GM19328 (cell line): ENCODE measurements at regions not wholly inside any gene's neighbourhood (a gene's known extent, or its start where the extent isn't known, plus 50 kb on each side); places are given as distances from the start of the nearest gene placed in this dataset.

ENCODE experiments used
- ATAC-seq: cut with Tn5 transposase; IDR thresholded peaks from one replicate; pipeline ENCODE4 v1.9.1; 2021; ENCODE audit warnings: mild to moderate bottlenecking, moderate library complexity; ENCODE audit not compliant: unreplicated experiment

DNA sequence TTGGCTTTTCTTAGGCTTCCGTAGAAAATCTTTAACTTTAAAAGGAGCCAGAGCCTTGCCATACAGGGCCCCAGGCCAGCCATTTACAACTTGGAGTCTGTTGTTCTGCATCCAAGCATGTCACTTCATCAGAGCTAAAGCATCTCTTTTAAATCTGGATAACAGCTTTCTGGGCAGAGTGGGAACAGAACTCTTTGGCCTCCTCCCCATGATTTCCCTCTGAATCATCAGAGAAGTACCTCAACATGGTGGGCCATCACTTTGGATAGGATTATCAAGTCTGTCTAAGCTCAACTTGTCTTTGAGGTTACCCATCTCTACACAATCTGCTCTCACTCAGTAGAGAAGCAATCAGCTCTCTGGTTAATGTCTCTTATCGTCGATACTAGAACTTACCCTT, 170.9 kb downstream of the SLC6A15 start:
- no peak for ATAC-seq

DNA sequence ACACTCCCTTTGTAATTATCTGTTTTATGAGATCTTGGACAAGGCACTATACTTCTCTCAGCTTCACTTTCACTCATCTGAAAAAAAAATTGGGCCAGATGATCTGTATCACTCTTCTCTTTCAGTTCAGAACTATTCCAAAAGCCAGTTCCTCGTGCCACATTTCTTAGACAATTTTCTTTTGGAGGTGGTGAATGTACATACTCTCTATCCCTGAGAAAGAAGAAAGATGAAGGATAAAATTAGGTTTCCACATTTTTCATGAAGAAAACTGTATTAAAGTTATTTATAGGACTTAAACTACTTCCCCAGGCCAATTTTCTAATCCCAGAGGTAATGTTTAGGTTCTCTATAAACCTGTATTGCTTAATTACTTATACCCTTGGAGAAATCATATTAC, 171.6 kb downstream of the SLC6A15 start:
- ATAC-seq, result no peak

DNA sequence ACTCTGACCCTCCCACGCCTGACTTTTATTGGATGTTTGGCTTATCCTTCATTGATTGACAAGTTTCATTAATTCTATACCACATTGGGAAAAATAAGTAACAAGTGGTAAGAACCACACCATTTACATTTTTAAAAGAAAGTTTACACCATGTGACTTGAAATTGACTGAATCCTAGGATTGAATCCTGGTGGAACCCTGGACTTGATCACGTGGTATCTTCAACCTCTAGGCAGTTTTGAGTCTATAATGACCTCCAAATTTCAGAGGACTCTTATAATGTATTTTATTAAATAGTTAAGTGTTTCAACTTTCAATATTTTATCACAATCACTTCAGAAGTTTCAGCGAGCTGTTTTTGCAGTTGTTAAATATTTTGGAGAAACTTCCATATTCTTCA, 172.0 kb downstream of the SLC6A15 start:
- no peak for ATAC-seq

DNA sequence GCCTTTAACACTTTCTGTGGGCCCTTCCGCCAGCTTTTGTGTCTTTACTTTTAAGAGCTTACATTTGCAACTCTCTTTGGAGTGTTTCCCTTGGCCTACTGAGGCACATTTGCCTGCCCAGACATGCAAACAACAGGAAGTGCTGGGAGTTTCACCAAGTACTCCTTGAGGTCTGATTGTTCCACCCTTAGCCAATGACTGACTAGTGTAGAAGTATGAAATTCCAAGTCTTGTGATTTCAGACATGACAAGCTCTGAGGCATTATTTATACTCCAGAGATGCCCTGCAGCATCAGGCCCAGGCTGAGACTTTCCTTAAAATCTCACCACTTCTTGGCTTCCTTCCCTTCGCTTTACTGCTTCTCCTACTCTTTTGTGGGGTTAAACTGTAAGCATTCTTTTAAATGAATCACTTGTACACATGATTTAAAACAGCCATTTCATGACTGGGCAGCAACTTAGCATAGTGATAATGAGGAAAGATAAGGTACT, 174.1 kb downstream of the SLC6A15 start:
- no peak for ATAC-seq

DNA sequence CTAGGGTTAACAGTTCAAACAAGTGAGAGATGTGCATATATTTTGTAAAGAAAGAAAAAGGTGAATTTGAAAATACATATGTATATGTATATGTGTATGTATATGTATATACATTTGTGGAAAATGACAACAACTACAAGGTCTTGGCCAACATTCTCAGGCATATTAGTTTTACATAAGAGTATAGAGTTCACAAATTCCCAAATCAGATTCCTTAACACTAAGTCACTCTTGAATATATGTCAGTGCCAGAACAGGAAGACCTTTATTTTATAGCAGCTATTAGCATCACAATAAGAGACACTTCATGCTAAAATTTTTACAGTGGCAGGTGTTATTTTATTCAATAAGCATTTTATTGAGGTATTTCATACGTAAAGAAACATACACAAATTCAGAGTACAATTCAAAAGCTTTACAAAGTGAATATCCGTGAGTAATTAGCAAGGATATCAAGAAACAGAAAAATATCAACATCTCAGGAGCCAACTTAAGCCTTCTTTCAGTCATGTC, 179.7 kb downstream of the SLC6A15 start:
- ATAC-seq, result no peak

DNA sequence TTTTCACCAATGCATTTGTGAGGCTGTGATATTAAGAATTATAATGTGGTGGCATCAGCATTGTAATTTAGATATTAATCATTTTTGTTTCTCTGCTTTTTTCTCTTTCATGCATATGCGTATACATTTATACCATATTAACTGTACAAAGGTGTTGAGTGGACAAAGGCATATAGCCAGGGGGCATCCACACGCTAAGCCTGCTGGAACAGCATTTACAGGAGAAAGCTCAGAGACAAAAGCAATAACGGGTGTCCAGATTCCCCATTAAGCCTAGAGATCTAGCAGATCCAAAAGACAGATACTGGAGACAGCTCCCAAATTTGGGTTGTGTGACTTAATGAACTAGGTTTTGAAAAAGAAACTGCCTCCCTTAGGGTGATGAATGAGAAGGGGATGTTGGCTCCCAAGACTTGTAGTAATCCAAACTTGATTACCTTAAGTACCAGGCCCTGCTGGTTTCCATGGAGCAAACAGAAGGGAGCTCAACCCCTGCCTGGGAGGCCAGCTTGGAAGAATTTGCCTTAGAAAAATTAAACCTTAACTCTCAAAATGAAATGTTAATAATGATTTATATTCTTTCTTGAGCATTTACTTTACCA, 181.9 kb downstream of the SLC6A15 start:
- no peak for ATAC-seq

DNA sequence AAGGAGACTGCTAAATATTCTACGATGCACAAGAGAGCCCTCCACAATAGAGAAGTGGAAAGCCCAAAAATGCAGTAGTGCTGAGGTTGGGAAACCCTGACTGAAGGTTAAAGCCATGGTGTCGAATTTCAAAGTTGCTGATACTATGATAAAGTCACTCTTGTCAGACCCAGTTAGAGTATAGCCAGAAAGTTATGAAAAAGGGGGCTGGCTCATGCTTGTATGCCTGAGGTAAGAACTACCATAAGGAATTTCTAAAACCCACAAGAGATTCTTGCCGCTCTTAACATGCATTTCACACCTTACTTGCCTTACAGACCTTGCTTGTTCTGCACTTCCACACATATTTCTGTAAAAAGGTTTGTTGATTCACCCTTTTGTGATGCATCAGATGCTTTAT, 184.6 kb downstream of the SLC6A15 start:
- ATAC-seq, result no peak

DNA sequence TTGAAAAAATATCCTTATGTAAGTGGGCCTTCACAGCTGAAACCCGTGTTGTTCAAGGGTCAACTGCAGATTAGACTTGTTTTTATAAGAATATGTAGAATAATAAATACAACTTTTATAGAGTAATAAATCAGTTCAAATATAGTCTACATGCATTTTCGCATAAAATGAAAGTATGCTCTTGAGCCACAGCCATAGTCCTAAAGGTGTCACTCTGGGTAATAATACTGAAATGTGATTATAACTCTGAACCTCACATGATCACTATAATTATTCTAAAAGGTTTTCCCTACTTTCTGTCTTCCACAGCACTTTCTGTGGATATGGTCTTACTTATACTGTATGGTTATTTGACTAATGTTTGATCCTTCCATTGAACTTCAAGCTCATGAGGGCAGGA, 185.8 kb downstream of the SLC6A15 start:
- no peak for ATAC-seq

DNA sequence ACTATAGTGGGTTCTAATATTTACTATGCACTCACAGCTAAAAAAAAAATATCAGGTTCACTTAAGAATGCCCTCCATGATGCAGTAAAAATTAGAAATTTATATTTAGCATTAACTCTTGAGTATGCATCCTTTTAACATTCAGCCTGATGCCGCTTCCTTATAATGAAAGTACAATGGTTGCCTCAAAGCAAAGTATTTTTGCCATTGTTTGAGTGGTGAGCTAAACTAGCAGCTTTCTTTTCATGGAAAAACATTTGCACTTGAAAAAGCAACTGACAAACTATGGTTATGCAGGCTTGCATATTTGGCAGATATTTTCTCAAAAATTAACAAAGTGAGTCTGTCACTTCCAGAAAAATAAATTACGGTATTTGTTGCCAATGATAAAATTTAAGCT, 188.6 kb downstream of the SLC6A15 start:
- ATAC-seq, result no peak

DNA sequence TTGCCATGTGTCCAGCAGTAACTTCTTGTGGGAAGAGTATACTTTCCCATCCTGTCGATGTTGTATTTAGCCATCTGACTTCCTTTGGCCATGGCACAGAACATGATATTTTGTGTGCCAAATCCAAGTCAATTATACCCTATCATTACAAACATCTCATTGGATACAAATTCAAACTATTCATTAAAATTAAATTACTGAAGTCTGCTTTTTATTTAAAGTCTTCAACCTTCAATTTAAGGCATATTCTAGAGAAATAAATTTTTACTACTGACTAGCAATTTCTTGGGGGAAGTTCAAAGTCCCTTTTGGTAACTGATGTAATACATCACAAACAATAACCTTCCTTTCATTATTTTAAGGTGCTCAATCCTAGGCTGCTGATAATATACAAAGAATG, 192.6 kb downstream of the SLC6A15 start:
- ATAC-seq, result no peak

DNA sequence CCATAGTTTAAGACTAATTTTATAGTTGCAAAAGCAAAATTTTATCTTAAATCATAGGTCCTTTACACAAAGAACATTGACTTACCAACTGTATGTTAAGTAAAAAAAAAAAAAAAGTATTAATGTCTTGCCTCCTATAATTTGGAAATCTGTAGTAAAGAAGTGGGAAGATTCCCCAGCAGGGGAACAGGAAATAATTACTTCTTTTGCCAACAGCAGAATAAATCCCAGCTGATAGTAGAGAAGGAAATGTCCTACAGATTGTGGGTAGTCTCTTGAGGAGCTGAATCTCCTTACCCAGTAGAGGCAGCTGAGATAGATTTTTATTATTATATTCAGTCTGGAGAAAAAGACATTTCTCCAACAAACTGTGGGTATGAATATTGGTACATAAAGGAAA, 193.7 kb downstream of the SLC6A15 start:
- no peak for ATAC-seq

DNA sequence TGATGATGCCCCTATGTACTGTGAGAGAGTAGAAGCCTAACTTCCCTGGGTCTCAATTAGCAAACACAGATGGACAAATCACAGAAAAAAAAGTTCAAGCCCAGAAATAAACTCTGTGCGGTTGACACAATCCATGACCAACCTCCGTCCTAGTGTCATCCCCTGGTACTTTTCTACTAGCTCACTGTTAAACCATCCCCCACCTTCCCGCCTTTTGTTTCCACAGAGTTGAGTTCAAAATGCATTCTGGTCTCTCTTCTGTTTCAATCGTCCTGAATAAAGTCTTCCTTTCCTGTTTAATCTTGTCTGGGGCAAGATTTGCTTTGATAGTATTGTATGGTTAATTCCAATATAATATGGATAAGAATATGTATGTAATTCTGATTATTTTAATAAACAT, 199.9 kb downstream of the SLC6A15 start:
- no peak for ATAC-seq

DNA sequence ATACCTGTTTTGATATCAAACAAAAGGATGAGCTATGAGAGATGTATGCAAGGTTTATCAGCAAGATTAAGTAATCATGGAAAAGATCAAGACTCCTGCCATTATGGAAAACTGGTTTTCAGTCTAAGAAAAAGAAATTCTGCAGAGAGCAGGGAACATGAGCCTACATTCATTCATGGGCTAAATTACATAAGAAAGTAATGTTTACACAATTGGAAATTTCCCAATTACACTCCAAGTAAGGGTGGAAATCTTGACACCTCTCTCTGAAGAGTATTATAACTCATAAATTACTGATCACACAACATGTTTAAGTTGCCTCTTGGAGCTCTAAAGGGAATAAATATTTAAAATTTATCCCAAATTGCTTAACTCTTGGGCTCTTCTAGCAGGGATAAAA, 206.2 kb downstream of the SLC6A15 start:
- ATAC-seq, result no peak

DNA sequence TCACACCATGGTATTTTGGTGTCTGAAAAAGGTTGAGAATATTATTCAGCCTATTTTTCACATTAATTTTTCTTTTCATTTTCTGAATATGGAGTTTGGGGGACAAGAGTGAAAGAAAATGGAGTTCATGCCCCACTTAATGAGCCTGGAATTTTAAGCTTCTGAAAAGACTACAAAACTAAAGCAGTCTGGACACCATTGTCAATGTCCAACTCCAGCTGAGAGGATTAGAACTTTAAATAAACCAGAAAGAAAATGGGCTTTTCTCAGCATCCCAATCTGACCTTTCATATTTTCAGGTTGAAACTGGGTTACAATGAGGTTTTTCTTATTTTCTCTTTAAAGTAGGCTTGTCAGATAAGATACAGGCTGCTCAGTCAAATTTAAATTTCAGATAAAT, 207.7 kb downstream of the SLC6A15 start:
- no peak for ATAC-seq

DNA sequence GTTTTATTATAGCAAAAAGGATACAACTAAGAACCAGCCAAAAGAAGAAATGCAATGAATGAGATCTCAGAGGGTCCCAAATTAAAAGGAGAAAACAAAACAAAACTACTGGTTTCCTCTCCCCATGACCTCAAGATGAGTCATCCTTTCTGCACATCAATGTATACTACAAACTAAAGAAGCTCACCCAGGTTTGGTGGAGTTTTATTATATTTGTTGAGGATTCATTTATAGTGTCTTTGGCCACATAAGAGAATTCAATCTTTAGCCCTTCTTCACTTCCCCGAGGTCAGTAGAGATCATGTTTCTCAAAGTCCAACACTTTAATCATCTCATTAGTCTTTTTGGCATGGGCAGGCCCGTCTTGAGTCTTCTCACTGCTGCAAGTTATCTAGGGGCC, 210.6 kb downstream of the SLC6A15 start:
- ATAC-seq, result no peak

DNA sequence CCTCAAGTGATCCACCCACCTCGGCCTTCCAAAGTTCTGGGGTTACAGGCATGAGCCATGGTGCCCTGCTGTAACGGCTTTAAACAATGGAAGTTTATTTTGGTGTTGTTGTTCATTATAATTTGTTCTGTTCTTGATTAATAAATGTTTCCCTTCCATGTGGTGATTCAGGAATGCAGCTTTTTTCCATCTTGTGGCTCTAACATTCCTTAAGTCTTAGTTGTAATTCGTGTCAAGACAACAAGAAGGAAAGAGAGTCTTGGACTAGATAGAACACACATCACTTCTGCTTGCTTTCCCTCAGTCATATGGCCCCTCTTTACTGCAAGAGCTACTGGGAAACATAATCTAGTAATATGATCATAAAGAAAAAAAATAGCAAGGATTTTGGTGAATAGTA, 211.6 kb downstream of the SLC6A15 start:
- ATAC-seq, result no peak

DNA sequence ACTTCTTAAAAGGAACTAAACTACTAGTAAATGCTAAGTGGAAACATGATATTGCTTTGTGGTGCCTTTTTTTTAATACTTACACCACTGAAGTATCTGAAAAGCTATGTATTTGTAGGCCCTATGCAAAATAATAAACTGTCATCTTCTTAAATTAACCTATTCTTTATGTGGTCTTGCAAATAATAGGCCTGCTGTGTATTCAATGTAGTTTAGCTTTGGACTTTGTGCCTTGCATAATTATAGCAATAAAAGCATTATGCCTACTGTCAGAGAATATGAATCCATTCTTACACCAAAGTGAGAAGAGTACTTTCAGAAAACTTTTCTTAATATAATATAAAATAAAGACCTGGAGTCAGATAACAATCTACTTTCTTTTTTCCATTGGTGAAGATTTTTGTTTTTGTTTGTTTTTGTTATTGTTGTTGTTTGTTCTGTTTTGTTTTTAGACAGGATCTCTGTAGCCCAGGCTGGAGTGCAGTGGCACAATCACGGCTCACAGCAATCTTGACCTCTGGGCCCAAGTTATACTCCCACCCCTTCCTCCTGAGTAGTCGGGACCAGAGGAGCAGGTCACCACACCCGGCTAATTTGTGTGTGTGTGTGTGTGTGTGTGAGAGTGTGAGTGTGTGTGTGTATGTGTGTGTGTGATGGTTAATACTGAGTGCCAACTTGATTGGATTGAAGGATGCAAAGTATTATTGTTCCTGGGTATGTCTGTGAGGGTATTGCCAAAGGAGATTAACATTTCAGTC, 213.8 kb downstream of the SLC6A15 start:
- no peak for ATAC-seq

DNA sequence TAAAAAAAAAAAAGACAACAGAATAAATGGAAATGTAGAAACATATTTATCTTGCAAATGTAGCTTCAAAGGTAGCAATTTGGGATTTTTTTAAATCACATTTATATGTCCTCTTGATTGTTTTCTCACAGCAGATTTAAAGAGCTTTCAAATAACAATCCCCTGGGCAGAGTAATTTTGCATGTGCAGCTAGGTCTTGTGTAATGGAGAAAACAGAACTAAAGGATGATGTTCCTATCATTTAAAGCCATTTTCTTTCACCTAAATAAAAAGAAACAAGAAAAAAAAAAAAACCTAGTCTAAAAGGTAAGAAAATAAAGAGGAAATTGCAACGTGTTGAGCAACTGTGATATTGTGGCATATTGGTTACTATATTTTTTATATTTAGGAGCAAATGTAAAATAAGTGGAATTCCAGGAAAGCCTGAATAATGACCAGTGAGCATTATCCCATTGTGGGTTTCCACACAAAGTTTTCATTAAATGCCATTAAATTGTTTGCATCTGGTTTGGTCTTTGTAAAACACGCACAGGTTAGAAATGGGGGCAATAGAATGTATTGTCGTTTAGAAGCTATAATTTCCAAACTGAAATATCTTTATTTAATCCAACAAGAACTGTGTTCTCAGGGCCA, 215.6 kb downstream of the SLC6A15 start:
- no peak for ATAC-seq

DNA sequence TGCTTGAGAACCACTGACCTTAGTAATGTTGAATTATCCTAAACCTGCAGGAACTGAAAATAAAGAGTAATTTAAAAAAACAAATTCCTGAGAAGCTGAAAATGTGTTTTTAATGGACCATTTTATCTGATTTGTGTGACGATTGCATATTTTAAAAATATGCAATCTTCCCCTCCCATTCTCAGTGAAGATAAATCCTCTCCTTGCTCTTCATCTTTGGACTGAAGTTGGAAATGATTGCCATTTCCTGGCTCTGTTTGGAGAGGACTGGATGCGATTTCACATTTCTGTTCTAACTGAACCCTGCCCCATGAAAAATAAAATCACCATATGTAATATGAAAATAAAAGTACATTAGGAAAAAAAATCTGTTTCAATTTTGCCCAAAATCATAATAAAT, 216.3 kb downstream of the SLC6A15 start:
- ATAC-seq, result no peak

DNA sequence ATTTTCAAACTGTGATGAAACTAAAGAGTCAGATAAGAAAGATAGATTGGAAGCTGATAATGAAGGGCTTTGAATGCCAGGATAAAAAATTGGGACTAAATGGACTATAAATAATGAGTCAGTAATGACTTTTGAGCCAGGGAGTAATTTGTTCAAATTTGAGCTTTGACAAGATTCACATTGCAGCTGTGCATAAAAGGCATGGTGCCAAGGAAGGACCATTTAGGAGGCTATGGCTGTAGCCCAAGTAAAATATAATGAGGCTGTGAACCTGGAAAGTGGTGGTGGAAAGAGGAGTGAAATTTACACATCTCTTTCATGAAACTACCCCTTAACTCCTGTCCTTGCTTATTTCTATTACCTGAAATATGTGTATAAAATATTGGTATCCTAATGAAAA, 218.5 kb downstream of the SLC6A15 start:
- ATAC-seq, result no peak

DNA sequence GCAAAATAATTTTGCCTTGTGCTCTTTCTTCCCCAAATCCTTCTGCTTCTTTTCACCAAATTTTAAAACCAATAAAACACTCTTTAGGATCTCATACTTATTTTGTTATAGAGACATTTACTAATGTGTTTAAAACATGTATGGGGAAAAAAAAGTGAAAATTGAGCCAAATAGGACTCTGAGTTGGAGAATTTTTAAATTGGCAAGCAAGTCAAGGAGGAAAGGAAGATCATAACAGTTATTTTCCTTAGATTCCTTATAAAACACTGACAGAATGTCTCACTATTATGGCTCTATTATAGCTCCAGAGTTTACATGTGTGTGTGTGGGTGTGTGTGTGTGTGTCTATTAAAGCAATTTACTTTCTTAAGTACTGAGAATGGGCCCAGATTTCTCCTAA, 220.5 kb downstream of the SLC6A15 start:
- ATAC-seq, result no peak

DNA sequence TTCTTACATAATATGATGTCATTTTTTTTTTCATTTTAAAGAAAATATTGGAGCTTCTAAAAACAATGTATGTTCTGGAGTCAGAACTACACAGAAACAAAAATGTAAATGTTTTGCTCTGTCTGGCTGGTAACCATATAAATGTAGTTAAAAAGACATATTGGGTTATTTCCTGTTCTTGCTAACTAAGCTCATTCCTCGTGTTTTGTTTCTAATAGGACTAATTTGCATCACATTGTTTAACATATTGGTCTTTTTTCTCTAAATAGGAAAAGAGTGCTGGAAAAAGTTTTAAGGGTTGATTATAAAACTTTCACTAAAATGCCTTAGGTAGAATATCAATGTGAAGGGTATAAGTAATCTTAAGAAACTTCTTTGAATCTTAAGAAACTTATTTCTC, 221.3 kb downstream of the SLC6A15 start:
- no peak for ATAC-seq
